Right forelimb (tissue), 1 donor: ENCODE measurements at regions not wholly inside any gene's neighbourhood (a gene's known extent, or its start where the extent isn't known, plus 50 kb on each side); places are given as distances from the start of the nearest gene placed in this dataset.

ENCODE experiments used
- DNase-seq: peaks from one replicate; pipeline ENCODE4 v3.0.0-alpha.2; 2018

GRCh38 chr6:145012039-145012662, 723.2 kb downstream of the EPM2A start:
- DNase-seq = no peak

- no peak for DNase-seq
Measured at GRCh38 chr6:145015739-145016558, 719.4 kb downstream of the EPM2A start.

DNA sequence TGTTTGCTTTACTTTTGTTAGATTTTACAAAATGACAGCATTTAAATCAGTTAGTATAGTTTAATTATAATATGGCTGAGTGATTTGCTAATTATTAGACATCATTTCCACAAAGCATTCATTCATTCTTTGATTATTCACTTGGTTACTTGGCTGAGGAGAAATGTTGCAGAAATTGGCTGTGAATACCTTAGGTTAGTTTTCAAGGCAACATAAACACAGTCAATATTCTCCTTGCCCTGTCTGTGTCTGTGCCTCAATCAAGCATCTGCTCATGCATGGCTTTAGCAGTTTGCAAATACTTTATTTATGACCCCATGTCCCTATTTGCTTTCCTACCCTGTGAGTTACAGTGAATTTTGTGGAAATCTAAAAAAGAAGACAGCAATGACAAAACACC, 718.3 kb downstream of the EPM2A start:
- DNase-seq = no peak

DNA sequence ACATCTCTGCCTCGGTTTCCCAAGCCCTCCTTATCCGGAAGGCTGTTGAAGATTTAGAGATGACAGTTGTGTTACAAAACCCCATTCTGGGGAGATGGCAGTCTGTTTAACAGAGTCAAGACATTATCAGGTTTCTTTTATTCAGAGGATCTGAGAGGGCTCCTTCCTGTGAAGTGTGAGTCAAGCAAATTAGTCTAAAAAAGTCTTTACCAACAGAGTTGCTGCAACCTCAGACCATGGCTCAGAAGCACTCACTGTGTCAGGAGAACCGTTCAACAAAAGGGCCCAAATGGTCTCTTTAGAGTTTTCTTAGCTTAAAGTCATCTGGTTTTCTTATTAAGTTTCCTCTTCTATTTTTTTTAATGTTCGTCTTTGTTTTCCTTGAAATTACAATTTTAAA, 717.8 kb downstream of the EPM2A start:
- DNase-seq = no peak

DNA sequence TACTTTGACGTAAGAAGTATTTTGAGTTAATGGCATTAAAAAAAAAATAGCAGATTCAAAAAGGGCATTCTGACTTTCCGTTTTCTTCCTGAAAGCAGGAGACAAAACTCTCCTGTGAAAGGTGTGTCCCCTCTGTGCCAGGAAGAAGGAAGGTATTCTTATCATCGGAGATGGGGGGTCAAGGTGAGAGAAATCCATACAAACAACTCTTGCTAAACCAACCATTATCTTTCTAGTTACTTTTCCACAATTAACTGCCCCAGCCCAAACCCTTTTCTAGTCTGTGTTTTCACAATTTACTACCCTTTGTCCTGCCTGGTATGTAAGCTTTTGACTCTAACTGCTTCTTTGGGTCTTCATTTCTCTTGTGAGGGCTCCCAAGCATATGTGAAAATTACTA, 717.3 kb downstream of the EPM2A start:
- no peak for DNase-seq

DNA sequence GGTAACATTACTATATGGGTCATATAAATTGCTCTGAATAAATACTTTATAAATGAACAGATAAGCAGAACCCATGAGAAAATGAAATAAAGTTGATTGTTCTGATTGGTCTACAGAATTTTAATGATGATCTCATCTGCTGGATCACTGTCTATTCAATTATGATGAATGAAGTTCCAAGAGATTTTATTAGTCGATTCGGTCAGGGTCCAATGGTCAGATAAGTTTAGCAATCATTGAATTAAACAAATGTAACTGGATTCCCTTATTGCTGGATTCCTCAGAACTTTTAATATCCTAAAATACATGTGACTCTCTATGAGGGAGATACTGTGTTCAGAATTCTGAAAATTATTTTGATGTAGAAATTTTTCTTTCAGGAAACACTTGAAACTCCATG, 715.2 kb downstream of the EPM2A start:
- DNase-seq = no peak

DNA sequence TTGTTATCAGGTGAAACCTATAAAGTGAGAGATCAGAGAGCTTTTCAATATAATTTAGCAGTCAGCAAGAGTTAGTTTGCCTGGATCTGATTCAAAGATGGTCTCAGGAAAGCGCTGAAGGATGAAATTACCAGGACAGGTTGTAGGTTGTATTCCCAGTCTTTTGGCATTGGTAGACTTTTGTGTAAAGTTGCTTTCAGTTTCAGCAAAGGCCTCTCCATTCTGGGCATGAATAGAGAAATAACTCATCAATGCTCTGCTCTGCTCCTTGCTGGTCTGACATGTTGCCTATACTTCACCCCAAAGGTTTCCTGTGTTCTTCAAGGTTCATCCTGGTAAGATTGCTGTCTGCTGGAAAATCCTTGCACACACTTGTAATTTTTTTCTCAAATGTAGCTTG, 714.8 kb downstream of the EPM2A start:
- no peak for DNase-seq

GRCh38 chr6:145022199-145022796, 713.0 kb downstream of the EPM2A start:
- DNase-seq = no peak

DNA sequence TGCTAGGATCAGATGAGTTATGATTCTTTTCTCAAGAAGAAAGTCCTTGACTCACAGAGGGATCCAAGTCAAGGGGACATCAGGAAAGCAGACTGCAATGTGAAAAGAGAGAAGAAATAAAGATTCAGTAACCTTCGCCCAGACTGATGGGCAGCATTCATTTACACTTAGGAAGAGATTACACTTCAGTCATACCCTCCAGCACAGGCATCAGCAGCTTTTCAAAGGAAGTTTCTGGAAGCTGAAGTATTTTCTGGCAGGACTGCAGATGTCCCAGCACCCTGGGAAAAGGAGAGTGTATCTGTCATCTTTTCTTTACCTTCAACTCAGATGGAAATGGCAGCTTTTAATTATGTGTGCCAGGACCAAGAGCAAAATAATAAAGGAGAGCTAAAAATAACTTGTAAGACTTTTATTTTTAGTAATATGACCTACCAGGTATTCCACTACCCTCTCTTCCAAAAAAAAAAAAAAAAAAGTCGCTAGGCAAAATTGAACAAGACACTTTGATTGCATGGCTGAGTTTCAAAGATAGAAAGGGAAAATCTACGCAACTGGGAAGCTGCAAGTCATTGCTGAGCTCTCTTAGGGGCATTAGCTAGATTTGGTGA, 712.1 kb downstream of the EPM2A start:
- DNase-seq = no peak

- no peak for DNase-seq
Measured at GRCh38 chr6:145025488-145025887, 709.8 kb downstream of the EPM2A start.

DNA sequence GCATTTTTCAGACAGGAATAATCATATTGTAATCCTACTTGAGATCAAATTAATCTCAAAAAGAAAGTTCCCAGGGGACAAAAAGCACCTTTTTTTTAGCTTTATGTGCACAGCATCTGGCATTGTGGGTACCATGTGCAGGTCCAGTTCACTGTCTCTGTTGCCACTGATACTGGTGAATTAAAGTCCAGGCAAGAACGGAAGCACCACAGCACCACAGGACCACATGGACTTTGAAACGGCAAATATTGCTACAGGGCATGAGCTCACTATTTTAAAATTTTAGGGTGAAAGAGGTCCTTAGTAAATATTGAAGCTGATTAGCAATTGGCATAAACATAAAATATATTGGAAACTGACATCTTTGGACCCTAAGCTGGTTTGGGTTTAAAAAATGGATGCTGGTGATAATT, 709.0 kb downstream of the EPM2A start:
- DNase-seq = no peak

DNA sequence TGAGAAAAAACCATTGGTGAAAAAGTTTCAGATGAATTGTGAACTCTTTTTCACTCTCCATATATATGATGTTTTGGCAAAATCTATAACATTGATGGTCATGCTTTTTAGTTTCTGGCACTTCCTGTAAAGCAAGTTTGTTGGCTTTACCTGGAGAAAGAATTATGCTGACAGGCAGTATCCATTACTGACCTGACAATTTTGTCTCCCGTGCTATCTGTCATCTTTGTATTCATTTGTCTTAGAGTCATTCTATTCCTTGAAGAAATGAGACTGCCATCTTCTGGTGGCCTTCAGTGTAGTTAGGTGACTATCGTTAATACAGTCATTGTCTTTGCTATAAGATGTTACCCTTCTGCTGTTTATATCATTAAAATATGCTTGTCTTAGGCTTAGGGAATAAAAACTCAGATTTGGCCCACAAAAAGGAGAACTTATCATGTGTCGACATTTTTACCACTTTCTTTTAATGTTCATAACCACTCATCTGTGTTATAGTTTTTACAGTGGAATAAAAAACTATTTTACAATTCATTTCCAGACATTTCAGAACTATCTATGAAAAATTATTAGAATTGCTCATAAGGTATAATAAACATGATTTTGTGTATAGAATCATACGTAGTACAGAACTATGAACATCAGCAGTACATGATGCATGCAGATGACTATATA, 707.0 kb downstream of the EPM2A start:
- DNase-seq = no peak

GRCh38 chr6:145031001-145031400, 704.3 kb downstream of the EPM2A start:
- no peak for DNase-seq

DNA sequence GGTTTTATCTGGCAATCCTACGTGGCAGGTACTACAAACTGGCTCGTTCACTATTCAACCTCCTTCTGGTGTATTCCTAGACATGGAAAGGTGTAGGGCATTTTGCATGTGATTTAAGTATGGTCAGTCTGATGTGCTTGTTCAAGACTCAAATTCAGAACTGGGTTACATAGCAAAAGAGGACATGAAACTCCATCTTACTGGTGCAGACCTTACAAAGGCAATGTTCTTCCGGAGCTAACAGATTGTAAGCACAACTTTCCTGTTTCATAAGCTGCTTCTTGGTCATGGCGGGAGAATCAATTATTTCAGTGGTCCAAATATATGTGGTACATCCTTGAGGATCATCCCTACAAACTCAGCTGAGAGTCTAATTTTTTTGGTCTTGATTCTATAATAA, 703.4 kb downstream of the EPM2A start:
- DNase-seq = no peak

DNA sequence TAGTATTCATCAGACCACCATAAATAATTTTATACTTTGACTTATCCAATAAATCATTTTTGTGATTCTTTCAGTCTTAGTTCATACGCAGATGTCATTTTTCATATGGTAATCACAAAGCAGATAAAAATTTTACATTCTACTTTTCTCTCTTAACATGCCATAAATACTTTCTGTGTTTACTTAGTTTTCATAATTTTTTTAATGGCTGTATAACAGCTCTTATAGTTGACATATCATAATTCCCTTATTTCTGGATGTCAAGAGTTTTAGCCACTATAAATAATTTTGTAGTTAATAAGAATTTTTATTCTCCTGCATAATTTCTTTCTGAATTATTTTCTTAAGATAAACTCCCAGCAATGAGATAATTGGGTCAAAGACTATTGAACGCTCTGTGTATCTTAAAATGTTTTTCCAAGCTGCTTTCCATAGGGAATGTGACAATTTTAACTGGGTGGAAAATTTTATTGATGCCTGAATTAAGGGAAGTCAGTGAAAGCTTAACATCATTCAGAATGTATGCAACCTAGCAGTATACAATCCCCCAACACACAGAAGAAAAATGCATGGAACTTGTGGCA, 702.7 kb downstream of the EPM2A start:
- DNase-seq = no peak

- no peak for DNase-seq
Measured at GRCh38 chr6:145034664-145035063, 700.7 kb downstream of the EPM2A start.

DNA sequence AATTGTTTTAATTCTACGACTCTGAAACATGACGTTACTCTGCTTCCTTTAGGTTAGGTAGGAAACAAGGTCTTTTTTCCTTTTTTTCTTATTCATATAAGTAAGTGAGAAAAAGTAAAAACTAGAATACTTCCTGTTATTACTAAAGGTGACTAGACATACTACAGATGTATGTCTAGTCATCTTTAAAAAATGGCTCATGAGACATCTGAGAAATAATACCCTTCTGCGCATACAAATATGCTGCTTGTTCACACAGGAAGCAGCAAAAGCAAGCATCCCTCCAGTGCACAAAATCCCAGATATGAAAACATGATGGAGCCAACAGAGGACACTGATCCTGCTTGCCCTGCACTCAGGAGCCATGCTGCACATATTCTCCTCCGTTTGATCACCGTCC, 699.1 kb downstream of the EPM2A start:
- DNase-seq = no peak

DNA sequence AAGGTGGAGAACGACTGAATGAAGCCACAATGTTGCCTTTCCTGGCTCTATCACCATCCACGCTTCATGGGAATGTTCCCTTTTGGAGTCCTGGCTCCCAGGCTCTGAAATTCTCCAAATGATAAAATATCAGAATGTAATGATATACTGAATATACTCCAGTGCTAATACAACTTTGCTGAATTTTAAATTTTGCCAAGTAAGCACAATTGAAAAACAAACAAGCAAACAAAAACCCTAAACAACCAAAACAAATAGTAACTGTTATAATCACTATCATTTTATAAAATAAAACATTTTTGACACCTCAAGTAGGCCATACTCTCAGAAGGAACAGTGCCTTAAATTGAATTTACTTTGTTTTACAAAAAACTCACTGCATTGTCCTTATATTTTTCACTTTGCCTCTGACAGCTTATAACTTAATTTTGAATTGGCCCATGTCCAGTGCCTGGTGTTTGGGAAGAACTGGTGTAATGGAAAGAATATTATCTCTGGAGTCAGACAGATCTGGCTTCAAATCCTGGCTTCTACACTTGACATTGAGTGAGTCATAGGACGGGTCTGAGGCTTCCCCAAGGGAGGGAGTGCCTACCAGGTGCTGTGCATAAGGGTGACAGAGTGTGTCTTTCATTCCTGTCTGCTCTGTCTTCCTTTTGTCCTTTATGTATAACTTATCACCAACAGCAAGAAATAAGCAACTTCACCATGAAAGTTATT, 698.3 kb downstream of the EPM2A start:
- no peak for DNase-seq

GRCh38 chr6:145042559-145042958, 692.8 kb downstream of the EPM2A start:
- no peak for DNase-seq

- no peak for DNase-seq
Measured at GRCh38 chr6:145043926-145044500, 691.3 kb downstream of the EPM2A start.

DNA sequence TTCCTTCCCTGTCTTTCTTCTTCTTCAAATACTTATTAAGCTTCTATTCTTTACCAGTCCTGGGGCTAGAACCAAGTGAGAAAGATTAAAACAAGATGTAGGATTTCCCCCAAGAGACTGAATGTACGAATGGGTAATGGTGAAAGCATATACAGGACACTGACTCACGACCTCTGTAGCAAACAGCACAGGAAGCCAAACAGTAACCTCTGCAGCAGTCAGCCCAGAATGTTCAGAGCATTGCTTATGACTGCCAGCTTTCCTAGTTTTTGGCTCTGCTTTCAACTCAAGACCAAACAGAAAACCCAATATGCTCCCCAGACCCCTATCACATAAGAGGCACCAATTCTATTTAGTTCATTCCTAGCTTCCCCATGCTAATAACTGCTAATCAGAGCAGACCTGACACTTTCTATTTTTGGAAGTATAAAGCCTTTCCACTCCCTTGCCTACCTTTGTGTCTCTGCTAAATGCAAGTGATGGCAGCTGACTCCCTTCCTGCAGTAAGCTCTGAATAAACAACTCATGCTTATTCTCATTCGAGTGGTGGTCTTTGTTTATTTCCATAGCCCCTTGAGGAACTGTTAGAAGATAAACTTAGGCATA, 690.6 kb downstream of the EPM2A start:
- no peak for DNase-seq
